DND-41 (cell line): ENCODE measurements at regions not wholly inside any gene's neighbourhood (a gene's known extent, or its start where the extent isn't known, plus 50 kb on each side); places are given as distances from the start of the nearest gene placed in this dataset.

Experiments used
- ATAC-seq: fragments of 200-7000 bp; cut with Tn5 transposase; 3 replicates; pipeline ENCODE4 v1.9.1; 2021; ENCODE audit warnings: low read depth; ENCODE audit not compliant: insufficient read depth
- DNase-seq: peaks from one replicate; pipeline ENCODE4 v3.0.0-alpha.2; 2020
- H2AFZ ChIP-seq: 2 replicates; pipeline ENCODE4 v1.6.0; 2012; ENCODE audit warnings: low read depth, low read length
- H3K27ac ChIP-seq: 2 replicates; pipeline ENCODE4 v1.5.1; 2012; ENCODE audit warnings: low read length, inconsistent platforms
- H3K27me3 ChIP-seq: fragments of 200-600 bp; sonication (generic); 2 replicates; pipeline ENCODE4 v1.6.0; 2012; ENCODE audit warnings: low read length, mild to moderate bottlenecking, inconsistent platforms; ENCODE audit not compliant: insufficient read depth, poor library complexity
- H3K36me3 ChIP-seq: 2 replicates; pipeline ENCODE4 v1.5.1; 2012; ENCODE audit warnings: low read length, inconsistent platforms; ENCODE audit not compliant: insufficient read depth
- H3K4me1 ChIP-seq: 2 replicates; pipeline ENCODE4 v1.5.1; 2012; ENCODE audit warnings: mild to moderate bottlenecking, low read length; ENCODE audit not compliant: insufficient read depth
- H3K4me2 ChIP-seq: 2 replicates; pipeline ENCODE4 v1.6.0; 2012; ENCODE audit warnings: mild to moderate bottlenecking, moderate library complexity, low read length, inconsistent platforms; ENCODE audit not compliant: insufficient read depth
- H3K4me3 ChIP-seq, 2 experiments: fragments of 200-600 bp in 1 of 2; shearing (Covaris generic) in 1 of 2; 2 replicates each; pipeline ENCODE4 v1.5.1; 2012 to 2016; ENCODE audit warnings: inconsistent platforms in 2 of 2, low read length in 2 of 2, mild to moderate bottlenecking in 2 of 2, low read depth in 1 of 2, moderate library complexity in 1 of 2
- H3K79me2 ChIP-seq: 2 replicates; pipeline ENCODE4 v1.6.0; 2012; ENCODE audit warnings: low read length, inconsistent platforms; ENCODE audit not compliant: insufficient read depth
- H3K9ac ChIP-seq: 2 replicates; pipeline ENCODE4 v1.6.0; 2012; ENCODE audit warnings: low read depth, mild to moderate bottlenecking, inconsistent platforms, low read length, moderate library complexity
- H3K9me3 ChIP-seq: 2 replicates; pipeline ENCODE4 v1.5.1; 2012; ENCODE audit warnings: low read length, moderate library complexity, mild to moderate bottlenecking, inconsistent platforms; ENCODE audit not compliant: insufficient read depth, severe bottlenecking
- H4K20me1 ChIP-seq: 2 replicates; pipeline ENCODE4 v1.6.0; 2012; ENCODE audit warnings: low read length; ENCODE audit not compliant: insufficient read depth
- EZH2 ChIP-seq: IDR thresholded peaks from 3 replicates; pipeline ENCODE4 v1.6.1; 2012; ENCODE audit warnings: borderline replicate concordance, low read depth, mild to moderate bottlenecking, moderate library complexity, low read length, inconsistent platforms; ENCODE audit not compliant: severe bottlenecking
- TF ChIP-seq, protein P1 (sequence below): IDR thresholded peaks from 2 replicates; pipeline ENCODE4 v1.5.1; 2012; ENCODE audit warnings: borderline replicate concordance, low read length, moderate library complexity, mild to moderate bottlenecking; ENCODE audit not compliant: poor library complexity, severe bottlenecking; ENCODE audit errors: extremely low read depth

DNA sequence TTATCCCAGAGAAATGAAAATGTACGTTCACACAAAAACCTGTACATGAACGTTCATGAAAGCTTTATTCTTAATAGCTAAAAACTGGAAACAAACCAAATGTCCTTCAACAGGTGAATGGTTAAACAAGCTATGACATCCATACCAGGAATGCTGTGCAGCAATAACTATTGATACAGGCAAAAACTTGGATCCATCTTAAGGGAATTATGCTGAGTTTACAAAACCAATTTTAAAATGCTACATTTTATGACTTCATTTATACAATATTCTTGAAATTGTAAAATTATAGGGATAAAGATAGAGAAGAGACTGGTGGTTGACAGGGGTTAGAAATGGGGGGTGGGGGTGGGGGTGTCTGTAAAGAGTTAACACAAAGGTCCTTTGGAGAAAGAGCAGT lies 280.3 kb downstream of the TGFB2 start:
- TF ChIP-seq EZH2 = no peak
- TF ChIP-seq, protein P1, sequence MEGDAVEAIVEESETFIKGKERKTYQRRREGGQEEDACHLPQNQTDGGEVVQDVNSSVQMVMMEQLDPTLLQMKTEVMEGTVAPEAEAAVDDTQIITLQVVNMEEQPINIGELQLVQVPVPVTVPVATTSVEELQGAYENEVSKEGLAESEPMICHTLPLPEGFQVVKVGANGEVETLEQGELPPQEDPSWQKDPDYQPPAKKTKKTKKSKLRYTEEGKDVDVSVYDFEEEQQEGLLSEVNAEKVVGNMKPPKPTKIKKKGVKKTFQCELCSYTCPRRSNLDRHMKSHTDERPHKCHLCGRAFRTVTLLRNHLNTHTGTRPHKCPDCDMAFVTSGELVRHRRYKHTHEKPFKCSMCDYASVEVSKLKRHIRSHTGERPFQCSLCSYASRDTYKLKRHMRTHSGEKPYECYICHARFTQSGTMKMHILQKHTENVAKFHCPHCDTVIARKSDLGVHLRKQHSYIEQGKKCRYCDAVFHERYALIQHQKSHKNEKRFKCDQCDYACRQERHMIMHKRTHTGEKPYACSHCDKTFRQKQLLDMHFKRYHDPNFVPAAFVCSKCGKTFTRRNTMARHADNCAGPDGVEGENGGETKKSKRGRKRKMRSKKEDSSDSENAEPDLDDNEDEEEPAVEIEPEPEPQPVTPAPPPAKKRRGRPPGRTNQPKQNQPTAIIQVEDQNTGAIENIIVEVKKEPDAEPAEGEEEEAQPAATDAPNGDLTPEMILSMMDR = no peak

DNA sequence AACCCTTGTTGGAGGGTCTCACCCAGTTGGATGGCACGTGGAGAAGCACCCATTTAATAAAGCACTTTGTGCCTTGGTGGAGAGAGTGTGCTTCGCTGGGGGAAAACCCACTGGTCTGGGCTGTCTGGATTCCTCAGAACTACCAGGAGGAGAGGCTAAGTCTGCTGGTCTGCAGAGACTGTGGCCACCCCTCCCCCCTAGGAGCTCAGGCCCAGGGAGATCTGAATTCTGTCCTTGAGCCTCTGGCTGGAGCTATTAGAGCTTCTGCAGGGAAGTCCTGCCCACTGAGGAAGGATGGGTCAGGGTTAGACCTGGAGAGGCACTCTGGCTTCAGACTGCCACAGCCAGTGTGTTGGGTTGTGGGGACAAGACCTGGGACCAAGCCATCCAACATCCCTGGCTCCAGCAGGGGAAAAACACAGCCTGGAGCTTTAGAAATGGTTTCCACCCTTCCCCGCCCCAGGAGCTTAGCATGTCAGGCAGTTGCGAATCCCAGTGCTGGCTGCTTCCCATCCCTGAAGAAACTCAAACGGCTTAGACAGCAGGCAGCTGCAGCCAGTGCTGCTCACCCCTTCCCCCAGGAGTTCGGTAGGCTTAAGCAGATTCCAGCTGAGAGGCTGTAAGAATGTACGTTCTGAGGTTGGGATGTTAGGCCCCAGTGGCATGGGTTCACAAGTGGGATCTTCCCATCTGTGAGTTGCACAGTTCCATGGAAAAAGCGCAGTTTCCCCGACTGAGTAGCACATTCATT lies 288.3 kb downstream of the TGFB2 start:
- Histone ChIP-seq H3K9me3 (peaks cover 6% of the 10 kb centered on the region), H4K20me1 (no peaks in the 10 kb centered on the region), H3K9ac (no peak overlapping the region), H2AFZ (no peak overlapping the region), H3K27ac (no peak overlapping the region), H3K4me1 (no peaks in the 10 kb centered on the region), H3K36me3 (no peaks in the 10 kb centered on the region), H3K79me2 (no peaks in the 10 kb centered on the region), H3K4me2 (no peak overlapping the region), H3K27me3 (no peaks in the 10 kb centered on the region), H3K4me3 (no peak overlapping the region)
- no peak for ATAC-seq
- TF ChIP-seq, protein P1 = no peak
- TF ChIP-seq EZH2 = no peak
- no peak for DNase-seq

More for the DNA sequence above, 280.3 kb downstream of the TGFB2 start:
- no peaks in the 10 kb centered on the region for H3K9me3 ChIP-seq
- no peak overlapping the region for H3K9ac ChIP-seq
- no peak overlapping the region for H2AFZ ChIP-seq
- H3K4me3 ChIP-seq = no peak overlapping the region
- DNase-seq (no peak), ATAC-seq (no peak)
- no peaks in the 10 kb centered on the region for H3K27me3 ChIP-seq
- no peaks in the 10 kb centered on the region for H3K79me2 ChIP-seq
- H3K36me3 ChIP-seq = no peaks in the 10 kb centered on the region
- H3K4me1 ChIP-seq = no peaks in the 10 kb centered on the region
- no peak overlapping the region for H3K27ac ChIP-seq
- H3K4me2 ChIP-seq = no peak overlapping the region
- H4K20me1 ChIP-seq = no peaks in the 10 kb centered on the region

DNA sequence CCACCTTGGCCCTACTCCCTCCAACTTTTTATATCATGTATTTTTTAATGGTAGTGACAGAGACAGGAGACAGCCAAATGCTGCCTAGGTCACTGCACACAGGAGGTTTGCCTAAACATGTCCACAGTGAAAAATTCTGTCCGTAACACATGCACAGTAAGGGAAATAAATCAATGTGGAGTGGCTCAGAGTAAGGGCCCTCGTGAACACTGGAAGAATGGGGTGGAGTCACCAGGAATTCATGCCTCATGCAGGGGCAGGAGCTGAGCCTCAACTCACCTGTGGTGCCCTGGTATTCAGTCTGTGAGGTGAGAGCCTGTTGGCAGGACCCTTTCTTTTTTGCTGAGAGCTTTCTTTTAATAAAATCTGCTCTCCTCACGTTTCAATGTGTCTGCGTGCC lies 289.1 kb downstream of the TGFB2 start:
- no peak overlapping the region for H3K27ac ChIP-seq
- H3K4me3 ChIP-seq = no peak overlapping the region
- no peaks in the 10 kb centered on the region for H3K36me3 ChIP-seq
- H2AFZ ChIP-seq = no peak overlapping the region
- no peak overlapping the region for H3K9ac ChIP-seq
- no peaks in the 10 kb centered on the region for H4K20me1 ChIP-seq
- no peak for DNase-seq
- no peak for TF ChIP-seq EZH2
- TF ChIP-seq, protein P1 = no peak
- no peak for ATAC-seq
- peaks cover 6% of the 10 kb centered on the region for H3K9me3 ChIP-seq
- no peaks in the 10 kb centered on the region for H3K79me2 ChIP-seq
- no peaks in the 10 kb centered on the region for H3K4me1 ChIP-seq
- no peak overlapping the region for H3K4me2 ChIP-seq
- H3K27me3 ChIP-seq = no peaks in the 10 kb centered on the region
